K562 (cell line): ENCODE measurements at regions not wholly inside any gene's neighbourhood (a gene's known extent, or its start where the extent isn't known, plus 50 kb on each side); places are given as distances from the start of the nearest gene placed in this dataset.

Experiments used
- ATAC-seq: fragments of 200-7000 bp; cut with Tn5 transposase; 3 replicates; pipeline ENCODE4 v1.9.1; 2020; ENCODE audit warnings: moderate library complexity
- BruUV-seq: library from RNA; stranded (reverse); fragments of 400-500 nt; replicated peaks from 2 replicates; lab custom pipeline; 2021; lab: Mats Ljungman, UMichigan
- CTCF ChIA-PET: fragments of 300-600 bp; formaldehyde crosslinking; extraction: SDS; loops from one replicate; lab custom pipeline; 2021; ENCODE audit warnings: low intra/inter-chr PET ratio; lab: Yijun Ruan, JAX
- POLR2A ChIA-PET: fragments of 300-600, 350-650 bp; sonication (Branson Sonifier 250); formaldehyde crosslinking; extraction: SDS; loops from one replicate; lab custom pipeline; 2021; ENCODE audit warnings: antibody characterized with exemption, inconsistent platforms; lab: Yijun Ruan, JAX
- DNase-seq, 4 experiments: peaks; one replicate each; pipeline versions ENCODE4 v3.0.0 to v3.0.0-alpha.2; 2011 to 2018; ENCODE audit warnings: low spot score in 3 of 4, mixed read lengths in 3 of 4; ENCODE audit errors: extremely low read depth in 1 of 4
- FAIRE-seq: peaks from 2 replicates; lab custom pipeline; 2011; peaks lifted over from hg19 to GRCh38; lab: Jason Lieb, UNC
- H2AFZ ChIP-seq: 2 replicates; pipeline ENCODE4 v1.6.0; 2011; ENCODE audit warnings: low read depth, low read length, control low read depth, inconsistent platforms
- H3K27ac ChIP-seq: fragments of 200-600 bp; 3 replicates; pipeline ENCODE4 v1.8.0; 2011; ENCODE audit warnings: low read depth, mild to moderate bottlenecking, control low read depth, inconsistent platforms, low read length, moderate library complexity, mixed read lengths; ENCODE audit errors: extremely low read depth
- H3K27me3 ChIP-seq, 2 experiments: fragments of 300-600 bp in 1 of 2; 2 replicates in 1 of 2; 3 replicates in 1 of 2; pipeline versions ENCODE4 v1.6.0 to v1.8.0; 2011; ENCODE audit warnings: inconsistent platforms in 2 of 2, low read length in 2 of 2, mild to moderate bottlenecking in 1 of 2, mixed read lengths in 1 of 2, moderate library complexity in 1 of 2; ENCODE audit not compliant: control insufficient read depth in 2 of 2, insufficient read depth in 2 of 2
- H3K36me3 ChIP-seq: fragments of 300-600 bp; 3 replicates; pipeline ENCODE4 v1.8.0; 2011; ENCODE audit warnings: mild to moderate bottlenecking, low read length, inconsistent platforms; ENCODE audit not compliant: control insufficient read depth, insufficient read depth
- H3K4me1 ChIP-seq, 2 experiments: fragments of 200-600 bp in 1 of 2; replicated peaks in 1 of 2; 2 replicates in 1 of 2; 3 replicates in 1 of 2; pipeline versions ENCODE4 v1.5.1 to v1.8.0; 2011; ENCODE audit warnings: inconsistent platforms in 2 of 2, low read length in 2 of 2, mild to moderate bottlenecking in 1 of 2, mixed read lengths in 1 of 2, moderate library complexity in 1 of 2; ENCODE audit not compliant: control insufficient read depth in 2 of 2, insufficient read depth in 2 of 2
- H3K4me2 ChIP-seq: 2 replicates; pipeline ENCODE4 v1.6.1; 2011; ENCODE audit warnings: low read length, control low read depth, inconsistent platforms, mixed read lengths; ENCODE audit not compliant: insufficient read depth
- H3K4me3 ChIP-seq: fragments of 200-600 bp; sonication (generic), shearing (Covaris generic); 2 replicates; pipeline ENCODE4 v1.5.1; 2016; ENCODE audit warnings: control low read depth, inconsistent platforms
- H3K79me2 ChIP-seq: fragments of 200-600 bp; 3 replicates; pipeline ENCODE4 v1.8.0; 2011; ENCODE audit warnings: low read length, inconsistent platforms; ENCODE audit not compliant: control insufficient read depth, insufficient read depth
- H3K9ac ChIP-seq, 2 experiments: 2 replicates each; pipeline versions ENCODE4 v1.6.0 to v1.6.1; 2011; ENCODE audit warnings: low read depth in 2 of 2, low read length in 2 of 2, control low read depth in 1 of 2, inconsistent platforms in 1 of 2, mild to moderate bottlenecking in 1 of 2, mixed read lengths in 1 of 2; ENCODE audit not compliant: insufficient read depth in 1 of 2
- H3K9me1 ChIP-seq: one replicate; pipeline ENCODE4 v1.6.0; 2011; ENCODE audit warnings: inconsistent platforms, mild to moderate bottlenecking, low read length, moderate library complexity; ENCODE audit not compliant: control insufficient read depth, insufficient read depth
- H3K9me3 ChIP-seq: replicated peaks from 2 replicates; pipeline ENCODE4 v1.5.1; 2011; ENCODE audit warnings: low read depth, low read length, inconsistent platforms; ENCODE audit not compliant: control insufficient read depth, insufficient read depth
- H4K20me1 ChIP-seq: replicated peaks from 2 replicates; pipeline ENCODE4 v1.6.1; 2011; ENCODE audit warnings: low read length, inconsistent platforms, mixed read lengths; ENCODE audit not compliant: control insufficient read depth, insufficient read depth
- LCOR ChIP-seq: sonication (generic); formaldehyde crosslinking; IDR thresholded peaks from 2 replicates; pipeline ENCODE4 v1.8.0; 2022; ENCODE audit warnings: mild to moderate bottlenecking, missing genetic modification reagents
- MAFG ChIP-seq: fragments of 450-650 bp; conservative IDR thresholded peaks from 2 replicates; pipeline ENCODE4 v1.6.1; 2016; ENCODE audit warnings: missing genetic modification characterization, missing compliant biosample characterization
- NCOA2 ChIP-seq, 2 experiments: fragments of 450-650 bp; IDR thresholded peaks; 2 replicates each; pipeline ENCODE4 v1.6.1; 2018; ENCODE audit warnings: mild to moderate bottlenecking in 2 of 2, moderate library complexity in 1 of 2; ENCODE audit not compliant: partially characterized antibody in 2 of 2
- POLR2AphosphoS2 ChIP-seq: IDR thresholded peaks from 2 replicates; pipeline ENCODE4 v1.6.1; 2012; ENCODE audit warnings: low read length, improper control_type of control experiment
- ZKSCAN3 ChIP-seq: fragments of 250-450 bp; sonication (Bioruptor Pico); IDR thresholded peaks from 2 replicates; pipeline ENCODE4 v1.4.0; 2020
- ZNF140 ChIP-seq: fragments of 250-450 bp; sonication (Bioruptor Pico); IDR thresholded peaks from 2 replicates; pipeline ENCODE4 v1.8.0; 2021; ENCODE audit warnings: moderate library complexity, mild to moderate bottlenecking, inconsistent platforms
- ZNF507 ChIP-seq: conservative IDR thresholded peaks from 2 replicates; pipeline ENCODE4 v1.6.1; 2017; ENCODE audit warnings: missing genetic modification characterization, missing compliant biosample characterization
- WGBS: fragments of 100-300 bp; shearing (Covaris generic); methylation state at CpG from one replicate; pipeline ENCODE4 v1.1.6; 2016; ENCODE audit warnings: low coverage, mixed read lengths; ENCODE audit not compliant: insufficient coverage; ENCODE audit errors: missing lambda C conversion rate; 5-methylcytosine and 5-hydroxymethylcytosine counted together
- in situ Hi-C: fragments of 300-500 bp; cut with MboI; formaldehyde crosslinking; loops from 4 replicates; pipeline ENCODE4 v1.15.0; 2018; ENCODE audit warnings: inconsistent platforms, mixed read lengths
- intact Hi-C: fragments of 100-400 bp; cut with micrococcal nuclease; formaldehyde crosslinking; loops from 2 replicates; pipeline ENCODE4 v1.14.2; 2022
- TF ChIP-seq, protein P1 (sequence below): sonication (generic); formaldehyde crosslinking; IDR thresholded peaks from 2 replicates; pipeline ENCODE4 v1.8.1; 2023; ENCODE audit warnings: mild to moderate bottlenecking, missing genetic modification reagents, moderate library complexity

DNA sequence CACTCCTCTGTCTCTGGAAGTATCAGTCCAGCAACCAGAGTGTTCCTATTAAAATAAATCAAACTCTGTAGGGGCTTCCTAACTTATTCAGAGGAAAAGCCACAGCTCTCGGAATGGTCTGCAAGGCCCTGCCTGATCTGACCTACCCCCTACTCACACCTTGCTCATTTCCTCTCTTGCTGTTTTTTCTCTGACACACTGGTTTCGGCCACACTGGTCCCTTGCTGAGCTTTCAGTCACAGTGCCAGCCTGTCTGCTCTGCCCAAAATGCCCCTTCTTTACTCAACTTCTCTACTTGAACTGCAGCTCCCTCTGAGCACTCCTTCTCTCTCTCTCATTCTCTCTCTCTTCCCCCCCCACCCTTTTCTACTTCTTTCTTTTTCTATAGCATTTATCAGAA is 430.2 kb downstream of the UTRN start:
- Histone ChIP-seq H3K4me3 (no peak overlapping the region), H4K20me1 (no peaks in the 10 kb centered on the region), H3K4me2 (no peak overlapping the region), H3K79me2 (no peaks in the 10 kb centered on the region), H2AFZ (no peak overlapping the region), H3K27me3 (no peaks in the 10 kb centered on the region), H3K36me3 (no peaks in the 10 kb centered on the region), H3K9ac (no peak overlapping the region), H3K4me1 (no peaks in the 10 kb centered on the region; a peak in 1 of 5 replicates), H3K9me3 (no peaks in the 10 kb centered on the region), H3K27ac (no peak overlapping the region), H3K9me1 (no peaks in the 10 kb centered on the region)
- intact Hi-C loops, result no loop called here
- DNase-seq (no peak), ATAC-seq (no peak), FAIRE-seq (no peak)
- CTCF ChIA-PET, result no interaction called here
- no peak for TF ChIP-seq LCOR (CRISPR knock-in tag)
- TF ChIP-seq ZNF140, result no peak
- no peak for TF ChIP-seq POLR2AphosphoS2
- TF ChIP-seq ZNF507 (tag), result no peak
- TF ChIP-seq ZKSCAN3 (CRISPR knock-in tag), result no peak
- TF ChIP-seq, protein P1, sequence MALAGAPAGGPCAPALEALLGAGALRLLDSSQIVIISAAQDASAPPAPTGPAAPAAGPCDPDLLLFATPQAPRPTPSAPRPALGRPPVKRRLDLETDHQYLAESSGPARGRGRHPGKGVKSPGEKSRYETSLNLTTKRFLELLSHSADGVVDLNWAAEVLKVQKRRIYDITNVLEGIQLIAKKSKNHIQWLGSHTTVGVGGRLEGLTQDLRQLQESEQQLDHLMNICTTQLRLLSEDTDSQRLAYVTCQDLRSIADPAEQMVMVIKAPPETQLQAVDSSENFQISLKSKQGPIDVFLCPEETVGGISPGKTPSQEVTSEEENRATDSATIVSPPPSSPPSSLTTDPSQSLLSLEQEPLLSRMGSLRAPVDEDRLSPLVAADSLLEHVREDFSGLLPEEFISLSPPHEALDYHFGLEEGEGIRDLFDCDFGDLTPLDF (CRISPR knock-in tag), result no peak
- no peak for TF ChIP-seq NCOA2 (IDR thresholded peaks at IDR 0.05; ENCODE audit: partially characterized antibody in 2 of 2)
- TF ChIP-seq MAFG (tag), result no peak
- no TSS peak for BruUV-seq
- in situ Hi-C loops, result no loop called here
- WGBS, result 23% methylated on average over 2 of the region's 2 CpGs
- POLR2A ChIA-PET, result no interaction called here
